Stimulated activated CD4-positive, alpha-beta T cell treated with anti-CD3 and anti-CD28 coated beads, Interleukin-15, amount 100 ng/mL, for 48 hours (primary cell): ENCODE measurements at regions not wholly inside any gene's neighbourhood (a gene's known extent, or its start where the extent isn't known, plus 50 kb on each side); places are given as distances from the start of the nearest gene placed in this dataset.
"Not testable (repeated sequence)": the region's sequence is repeated elsewhere in the genome, so short reads cannot be mapped to it uniquely, and the experiment has no call there.

ENCODE experiments used
- DNase-seq, 2 donors: peaks; one replicate each; pipeline ENCODE4 v3.0.0-alpha.2; 2020; ENCODE audit warnings: low read depth in 2 of 2

DNA sequence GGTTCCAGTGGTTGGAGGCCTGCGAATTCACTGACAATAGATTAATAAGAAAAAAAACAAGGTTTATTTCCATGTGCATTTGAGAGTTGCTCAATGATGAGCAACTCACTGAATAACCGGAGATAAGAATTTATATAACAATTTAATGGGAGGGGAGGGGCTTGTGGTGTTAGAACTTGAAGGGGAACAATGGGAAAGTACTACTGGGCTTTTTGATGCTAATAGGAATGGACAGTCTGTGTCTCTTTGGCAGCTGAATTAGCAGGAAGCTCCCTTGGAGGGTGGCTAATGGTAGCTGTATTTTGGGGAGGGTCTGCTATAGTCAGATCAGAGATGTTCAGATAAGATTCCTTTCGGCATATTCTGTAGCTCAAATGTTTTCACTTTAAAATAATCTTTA is 62.4 kb upstream of the GMDS start:
- no peak for DNase-seq

- DNase-seq, result no peak
These were observed 60.5 kb upstream of the GMDS start for GRCh38 chr6:2305951-2306350.

DNA sequence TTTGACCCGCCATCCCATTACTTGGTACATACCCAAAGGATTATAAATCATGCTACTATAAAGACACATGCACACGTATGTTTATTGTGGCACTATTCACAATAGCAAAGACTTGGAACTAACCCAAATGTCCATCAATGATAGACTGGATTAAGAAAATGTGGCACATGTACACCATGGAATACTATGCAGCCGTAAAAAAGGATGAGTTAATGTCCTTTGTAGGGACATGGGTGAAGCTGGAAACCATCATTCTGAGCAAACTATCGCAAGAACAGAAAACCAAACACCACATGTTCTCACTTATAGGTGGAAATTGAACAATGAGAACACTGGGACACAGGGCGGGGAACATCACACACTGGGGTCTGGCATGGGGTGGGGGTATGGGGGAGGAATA is 57.1 kb upstream of the GMDS start:
- DNase-seq, result not testable (repeated sequence)

- no peak for DNase-seq
These were observed 51.4 kb upstream of the GMDS start for GRCh38 chr6:2296781-2297180.
